HCT116 (cell line): ENCODE measurements at regions not wholly inside any gene's neighbourhood (a gene's known extent, or its start where the extent isn't known, plus 50 kb on each side); places are given as distances from the start of the nearest gene placed in this dataset.

Source experiments
- ATAC-seq: fragments of 200-7000 bp; cut with Tn5 transposase; 2 replicates; pipeline ENCODE4 v1.9.1; 2020; ENCODE audit warnings: mild to moderate bottlenecking, moderate library complexity
- BruUV-seq: library from RNA; stranded (reverse); fragments of 400-500 nt; replicated peaks from 2 replicates; lab custom pipeline; 2021; lab: Mats Ljungman, UMichigan
- CTCF ChIA-PET: fragments of 300-600 bp; sonication (Branson Sonifier 250); formaldehyde crosslinking; loops from one replicate; lab custom pipeline; 2021; ENCODE audit warnings: antibody characterized with exemption; lab: Charles Lee
- POLR2A ChIA-PET: fragments of 300-600, 350-600 bp; sonication (Branson Sonifier 250); formaldehyde crosslinking; loops from one replicate; lab custom pipeline; 2021; ENCODE audit warnings: antibody characterized with exemption; lab: Charles Lee
- RAD21 ChIA-PET, 2 experiments: fragments of 300-600 bp; sonication (Branson Sonifier 250); formaldehyde crosslinking; loops; one replicate each; lab custom pipeline; 2023; ENCODE audit warnings: low total read pairs in 2 of 2; ENCODE audit not compliant: uncharacterized antibody in 2 of 2, unreplicated experiment in 2 of 2, low non-redundant PET in 1 of 2; lab: Charles Lee
- DNase-seq: peaks from one replicate; pipeline ENCODE4 v3.0.0-alpha.2; 2010; ENCODE audit warnings: low read depth, low spot score
- H2AFZ ChIP-seq: fragments of 200-600 bp; shearing (Covaris generic), sonication (generic); 2 replicates; pipeline ENCODE4 v1.6.1; 2017; ENCODE audit warnings: low read depth, mixed run types, mixed read lengths, antibody characterized with exemption, low read length; ENCODE audit not compliant: poor library complexity, severe bottlenecking
- H3K27ac ChIP-seq: 2 replicates; pipeline ENCODE4 v1.5.1; 2012; ENCODE audit warnings: low read depth, low read length
- H3K27me3 ChIP-seq: fragments of 200-600 bp; sonication (generic); 2 replicates; pipeline ENCODE4 v1.6.1; 2016; ENCODE audit warnings: mixed run types, low read length, mixed read lengths; ENCODE audit not compliant: insufficient read depth
- H3K36me3 ChIP-seq, 2 experiments: fragments of 200-500 bp in 1 of 2; fragments of 200-600 bp in 1 of 2; sonication (Bioruptor generic) in 1 of 2; sonication (generic) in 1 of 2; 2 replicates each; pipeline versions ENCODE4 v1.5.1 to v1.6.1; 2014 to 2016; ENCODE audit warnings: low read length in 2 of 2, inconsistent platforms in 1 of 2, mixed read lengths in 1 of 2, mixed run types in 1 of 2; ENCODE audit not compliant: insufficient read depth in 2 of 2, control insufficient read depth in 1 of 2
- H3K4me1 ChIP-seq, 2 experiments: fragments of 200-600 bp in 1 of 2; sonication (generic) in 1 of 2; 2 replicates each; pipeline versions ENCODE4 v1.5.1 to v1.6.1; 2012 to 2017; ENCODE audit warnings: low read length in 2 of 2, inconsistent platforms in 1 of 2, mild to moderate bottlenecking in 1 of 2, mixed read lengths in 1 of 2, mixed run types in 1 of 2, moderate library complexity in 1 of 2; ENCODE audit not compliant: insufficient read depth in 2 of 2, control insufficient read depth in 1 of 2
- H3K4me2 ChIP-seq: fragments of 200-600 bp; sonication (generic); 2 replicates; pipeline ENCODE4 v1.6.1; 2017; ENCODE audit warnings: mixed run types, low read length, mixed read lengths
- H3K4me3 ChIP-seq, 2 experiments: fragments of 200-600 bp in 1 of 2; sonication (generic) in 1 of 2; replicated peaks in 1 of 2; 2 replicates each; pipeline ENCODE4 v1.5.1; 2011 to 2016; ENCODE audit warnings: low read length in 2 of 2, control low read depth in 1 of 2, low read depth in 1 of 2, mild to moderate bottlenecking in 1 of 2, mixed read lengths in 1 of 2, mixed run types in 1 of 2
- H3K79me2 ChIP-seq: fragments of 200-600 bp; sonication (generic); 2 replicates; pipeline ENCODE4 v1.6.1; 2017; ENCODE audit warnings: mild to moderate bottlenecking, mixed run types, low read length, moderate library complexity, mixed read lengths; ENCODE audit not compliant: insufficient read depth
- H3K9ac ChIP-seq: fragments of 200-600 bp; sonication (generic); 2 replicates; pipeline ENCODE4 v1.6.1; 2016; ENCODE audit warnings: low read length, mixed read lengths
- H3K9me2 ChIP-seq: fragments of 200-600 bp; sonication (generic), shearing (Covaris generic); 2 replicates; pipeline ENCODE4 v1.6.1; 2017; ENCODE audit warnings: mixed run types, mild to moderate bottlenecking, moderate library complexity; ENCODE audit not compliant: insufficient read depth
- H3K9me3 ChIP-seq, 2 experiments: fragments of 200-500 bp in 1 of 2; fragments of 200-600 bp in 1 of 2; sonication (Bioruptor generic) in 1 of 2; sonication (generic) in 1 of 2; 2 replicates each; pipeline ENCODE4 v1.6.1; 2014 to 2017; ENCODE audit warnings: low read length in 2 of 2, mixed read lengths in 2 of 2, inconsistent platforms in 1 of 2, low read depth in 1 of 2, mild to moderate bottlenecking in 1 of 2, mixed run types in 1 of 2, moderate library complexity in 1 of 2; ENCODE audit not compliant: control insufficient read depth in 1 of 2, insufficient read depth in 1 of 2
- H4K20me1 ChIP-seq: fragments of 200-600 bp; sonication (generic), shearing (Covaris generic); 2 replicates; pipeline ENCODE4 v1.6.1; 2017; ENCODE audit warnings: mixed run types, mild to moderate bottlenecking, moderate library complexity; ENCODE audit not compliant: insufficient read depth
- CBX3 ChIP-seq: IDR thresholded peaks from 2 replicates; pipeline ENCODE4 v1.6.1; 2012; ENCODE audit warnings: low read depth
- CTCF ChIP-seq, 3 experiments: fragments of 200-600 bp in 1 of 3; sonication (generic) in 1 of 3; IDR thresholded peaks in 2 of 3; conservative IDR thresholded peaks in 1 of 3; 2 replicates each; pipeline ENCODE4 v1.5.1; 2012 to 2017; ENCODE audit warnings: low read depth in 2 of 3, low read length in 2 of 3, antibody characterized with exemption in 1 of 3, borderline replicate concordance in 1 of 3, control low read depth in 1 of 3, mild to moderate bottlenecking in 1 of 3, mixed read lengths in 1 of 3, mixed run types in 1 of 3, moderate library complexity in 1 of 3; ENCODE audit not compliant: insufficient read depth in 1 of 3
- EGR1 ChIP-seq: IDR thresholded peaks from 2 replicates; pipeline ENCODE4 v1.6.1; 2012; ENCODE audit warnings: low read depth
- ELF1 ChIP-seq: IDR thresholded peaks from 2 replicates; pipeline ENCODE4 v1.6.1; 2012; ENCODE audit warnings: low read depth, borderline replicate concordance
- RAD21 ChIP-seq: IDR thresholded peaks from 2 replicates; pipeline ENCODE4 v1.6.1; 2012; ENCODE audit warnings: low read depth, mild to moderate bottlenecking
- SIN3A ChIP-seq: IDR thresholded peaks from 2 replicates; pipeline ENCODE4 v1.6.1; 2012; ENCODE audit warnings: low read depth
- SRF ChIP-seq: IDR thresholded peaks from 2 replicates; pipeline ENCODE4 v1.6.1; 2012; ENCODE audit warnings: low read depth
- TCF7L2 ChIP-seq: IDR thresholded peaks from 2 replicates; pipeline ENCODE4 v1.7.0; 2011; ENCODE audit warnings: borderline replicate concordance, inconsistent platforms; ENCODE audit not compliant: insufficient read depth, insufficient read length; ENCODE audit errors: extremely low read depth
- ZNF274 ChIP-seq: fragments of 200-500 bp; sonication (Bioruptor generic); IDR thresholded peaks from 2 replicates; pipeline ENCODE4 v1.6.1; 2014; ENCODE audit warnings: mild to moderate bottlenecking, low read depth, low read length, inconsistent platforms
- intact Hi-C: fragments of 100-400 bp; cut with micrococcal nuclease; formaldehyde crosslinking; loops from 2 replicates; pipeline ENCODE4 v1.10.0; 2022
- TF ChIP-seq, protein P1 (sequence below): IDR thresholded peaks from 2 replicates; pipeline ENCODE4 v1.6.1; 2012

GRCh38 chr4:23333946-23334878 is 555.6 kb downstream of the PPARGC1A start:
- Histone ChIP-seq H3K79me2 (no peaks in the 10 kb centered on the region), H3K9ac (no peak overlapping the region), H4K20me1 (no peaks in the 10 kb centered on the region), H3K4me1 (no peaks in the 10 kb centered on the region), H3K4me2 (no peak overlapping the region), H3K9me2 (no peaks in the 10 kb centered on the region), H2AFZ (no peak overlapping the region), H3K9me3 (peaks cover 9 to 28% of the 10 kb centered on the region in 2 experiments; a peak in 2 of 4 replicates), H3K27me3 (no peaks in the 10 kb centered on the region), H3K4me3 (no peak overlapping the region), H3K36me3 (no peaks in the 10 kb centered on the region), H3K27ac (no peak overlapping the region)
- intact Hi-C loops, result no loop called here
- TF ChIP-seq SIN3A (no peak), ELF1 (no peak), EGR1 (no peak), SRF (no peak), CBX3 (no peak), CTCF (IDR thresholded peaks at IDR 0.05 in 2 of 3, conservative IDR thresholded peaks at IDR 0.05 in 1 of 3; ENCODE audit: borderline replicate concordance in 1 of 3, insufficient read depth in 1 of 3, low read depth in 2 of 3, low read length in 2 of 3) (no peak), ZNF274 (no peak), TCF7L2 (no peak), RAD21 (no peak)
- TF ChIP-seq, protein P1, sequence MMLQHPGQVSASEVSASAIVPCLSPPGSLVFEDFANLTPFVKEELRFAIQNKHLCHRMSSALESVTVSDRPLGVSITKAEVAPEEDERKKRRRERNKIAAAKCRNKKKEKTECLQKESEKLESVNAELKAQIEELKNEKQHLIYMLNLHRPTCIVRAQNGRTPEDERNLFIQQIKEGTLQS, result no peak
- RAD21 ChIA-PET, result no interaction called here
- no TSS peak for BruUV-seq
- CTCF ChIA-PET, result no interaction called here
- ATAC-seq (no peak), DNase-seq (no peak)
- POLR2A ChIA-PET, result no interaction called here
